PC-3 (cell line): ENCODE measurements at regions not wholly inside any gene's neighbourhood (a gene's known extent, or its start where the extent isn't known, plus 50 kb on each side); places are given as distances from the start of the nearest gene placed in this dataset.

Experiments used
- ATAC-seq: fragments of 200-7000 bp; cut with Tn5 transposase; 2 replicates; pipeline ENCODE4 v1.9.1; 2020; ENCODE audit warnings: mild to moderate bottlenecking, moderate library complexity
- BruUV-seq: library from RNA; stranded (reverse); fragments of 400-500 nt; replicated peaks from 2 replicates; lab custom pipeline; 2021; lab: Mats Ljungman, UMichigan
- CTCF ChIA-PET: fragments of 300-600 bp; sonication (Branson Sonifier 250); formaldehyde crosslinking; loops from one replicate; lab custom pipeline; 2022; ENCODE audit warnings: antibody characterized with exemption; lab: Charles Lee
- POLR2A ChIA-PET: fragments of 300-600 bp; sonication (Branson Sonifier 250); formaldehyde crosslinking; loops from one replicate; lab custom pipeline; 2022; ENCODE audit warnings: antibody characterized with exemption; ENCODE audit not compliant: unreplicated experiment; lab: Charles Lee
- DNase-seq: peaks from one replicate; pipeline ENCODE4 v3.0.0-alpha.2; 2015
- H2AFZ ChIP-seq: fragments of 300-600 bp; sonication (generic); 2 replicates; pipeline ENCODE4 v1.6.0; 2016; ENCODE audit warnings: antibody characterized with exemption, low read length
- H3F3A ChIP-seq: fragments of 300-600 bp; sonication (generic); one replicate; pipeline ENCODE4 v1.6.0; 2017; ENCODE audit warnings: antibody characterized with exemption, low read length, control low read depth, mild to moderate bottlenecking; ENCODE audit not compliant: unreplicated experiment
- H3K27ac ChIP-seq: fragments of 300-600 bp; sonication (generic); 2 replicates; pipeline ENCODE4 v1.5.1; 2016; ENCODE audit warnings: mild to moderate bottlenecking, low read length
- H3K27me3 ChIP-seq: fragments of 300-600 bp; sonication (generic); 2 replicates; pipeline ENCODE4 v1.6.1; 2016; ENCODE audit warnings: low read length, mixed read lengths
- H3K36me3 ChIP-seq: fragments of 300-600 bp; sonication (generic); 2 replicates; pipeline ENCODE4 v1.6.1; 2016; ENCODE audit warnings: low read depth, mixed run types, low read length, mixed read lengths
- H3K4me1 ChIP-seq: fragments of 300-600 bp; sonication (generic); 2 replicates; pipeline ENCODE4 v1.5.1; 2016; ENCODE audit warnings: low read length; ENCODE audit not compliant: insufficient read depth
- H3K4me2 ChIP-seq: fragments of 300-600 bp; sonication (generic); 2 replicates; pipeline ENCODE4 v1.6.0; 2016; ENCODE audit warnings: low read length
- H3K4me3 ChIP-seq: fragments of 300-600 bp; sonication (generic); 2 replicates; pipeline ENCODE4 v1.5.1; 2016; ENCODE audit warnings: mild to moderate bottlenecking, low read length, mixed read lengths
- H3K79me2 ChIP-seq: fragments of 300-600 bp; sonication (generic); 2 replicates; pipeline ENCODE4 v1.6.1; 2017; ENCODE audit warnings: low read length, mixed read lengths
- H3K9ac ChIP-seq: fragments of 300-600 bp; sonication (generic); 2 replicates; pipeline ENCODE4 v1.6.0; 2016; ENCODE audit warnings: mild to moderate bottlenecking, low read length
- H3K9me2 ChIP-seq: fragments of 300-600 bp; sonication (generic); replicated peaks from 2 replicates; pipeline ENCODE4 v1.6.1; 2016; ENCODE audit warnings: mixed run types, low read length, mixed read lengths
- H3K9me3 ChIP-seq: fragments of 300-600 bp; sonication (generic); 2 replicates; pipeline ENCODE4 v1.6.1; 2016; ENCODE audit warnings: low read length, mixed read lengths
- H4K20me1 ChIP-seq: fragments of 300-600 bp; sonication (generic); 2 replicates; pipeline ENCODE4 v1.6.1; 2016; ENCODE audit warnings: low read length, mixed read lengths
- CTCF ChIP-seq: fragments of 300-600 bp; sonication (generic); conservative IDR thresholded peaks from 2 replicates; pipeline ENCODE4 v1.5.1; 2017; ENCODE audit warnings: antibody characterized with exemption, low read depth, mild to moderate bottlenecking, low read length
- EZH2 ChIP-seq: fragments of 300-600 bp; sonication (generic); IDR thresholded peaks from one replicate; pipeline ENCODE4 v1.6.1; 2017; ENCODE audit warnings: antibody characterized with exemption, mild to moderate bottlenecking, low read length; ENCODE audit not compliant: unreplicated experiment
- EZH2phosphoT487 ChIP-seq: fragments of 300-600 bp; sonication (generic); IDR thresholded peaks from 2 replicates; pipeline ENCODE4 v1.6.1; 2018; ENCODE audit warnings: mild to moderate bottlenecking, antibody characterized with exemption, low read length, borderline replicate concordance
- intact Hi-C: fragments of 100-400 bp; cut with micrococcal nuclease; formaldehyde crosslinking; loops from 2 replicates; pipeline ENCODE4 v1.9.0; 2023

- peaks cover 41% of the 10 kb centered on the region for H3K4me1 ChIP-seq
- no peak overlapping the region for H3K9ac ChIP-seq
- H3K9me2 ChIP-seq = no peaks in the 10 kb centered on the region
- no peaks in the 10 kb centered on the region for H3K9me3 ChIP-seq
- no peaks in the 10 kb centered on the region for H3K36me3 ChIP-seq
- peaks cover 12% of the 10 kb centered on the region for H3F3A ChIP-seq
- CTCF ChIA-PET = interaction anchor here (1.1 kb wide), 1 partner anchor 42 kb away, joined by 3 read pairs; no protein-coding TSS in a partner anchor
- no peaks in the 10 kb centered on the region for H3K27me3 ChIP-seq
- no peak overlapping the region; the same call in 1 of the 2 replicates for H3K4me3 ChIP-seq
- H2AFZ ChIP-seq = no peak overlapping the region
- H3K79me2 ChIP-seq = peaks cover 74% of the 10 kb centered on the region
- intact Hi-C loops = loop anchor here (1.0 to 5.0 kb wide), 3 partner anchors 10 to 187 kb away; no protein-coding TSS in a partner anchor
- no peak for TF ChIP-seq EZH2phosphoT487
- no peak for TF ChIP-seq EZH2
- TF ChIP-seq CTCF = no peak
- POLR2A ChIA-PET = no interaction called here
- DNase-seq (peak; percentile 96), ATAC-seq (peak; percentile 98)
- peaks cover 7% of the 10 kb centered on the region for H4K20me1 ChIP-seq
- peak overlapping the region; percentile 53 for H3K27ac ChIP-seq
- H3K4me2 ChIP-seq = peak overlapping the region; percentile 63
- no TSS peak for BruUV-seq
Measured at GRCh38 chr3:159824333-159824732, 164.3 kb upstream of the IL12A start.

GRCh38 chr3:159825216-159825854 is 163.3 kb upstream of the IL12A start:
- 0 out of 2 replicates have a peak overlapping the region, but pooled peaks have one; percentile 63 for H3K4me2 ChIP-seq
- H3K4me3 ChIP-seq = no peak overlapping the region
- no peak overlapping the region for H3K9ac ChIP-seq
- H3K9me3 ChIP-seq = no peaks in the 10 kb centered on the region
- H3K4me1 ChIP-seq = peaks cover 50% of the 10 kb centered on the region
- intact Hi-C loops = loop anchor here (2.0 to 5.0 kb wide), 2 partner anchors 103 to 162 kb away; partner anchors contain the start of gene IL12A
- ATAC-seq (no peak), DNase-seq (peak; percentile 35)
- peaks cover 66% of the 10 kb centered on the region for H3K79me2 ChIP-seq
- H4K20me1 ChIP-seq = peaks cover 7% of the 10 kb centered on the region
- TF ChIP-seq EZH2phosphoT487 (no peak), CTCF (peak; percentile 35; the same call in 1 of the 2 replicates), EZH2 (no peak)
- H2AFZ ChIP-seq = no peak overlapping the region
- ChIA-PET POLR2A (no interaction called here), CTCF (interaction anchor here (1.0 to 1.1 kb wide), 3 partner anchors 43 to 181 kb away, joined by 3 to 5 read pairs (median 3); no protein-coding TSS in a partner anchor)
- no TSS peak for BruUV-seq
- no peaks in the 10 kb centered on the region for H3K36me3 ChIP-seq
- no peak overlapping the region for H3K27ac ChIP-seq
- H3K27me3 ChIP-seq = no peaks in the 10 kb centered on the region
- H3K9me2 ChIP-seq = no peaks in the 10 kb centered on the region
- peaks cover 12% of the 10 kb centered on the region for H3F3A ChIP-seq
